GM19324 (cell line): ENCODE measurements at regions not wholly inside any gene's neighbourhood (a gene's known extent, or its start where the extent isn't known, plus 50 kb on each side); places are given as distances from the start of the nearest gene placed in this dataset.

ENCODE experiments used
- ATAC-seq: cut with Tn5 transposase; IDR thresholded peaks from one replicate; pipeline ENCODE4 v1.9.1; 2021; ENCODE audit warnings: mild to moderate bottlenecking, moderate library complexity; ENCODE audit not compliant: unreplicated experiment, low FRiP score

- ATAC-seq, result no peak
These were observed 234.3 kb downstream of the QKI start for GRCh38 chr6:163648868-163649267.

GRCh38 chr6:163647624-163648023, 233.1 kb downstream of the QKI start:
- ATAC-seq, result no peak

- ATAC-seq, result no peak
These were observed 232.3 kb downstream of the QKI start for GRCh38 chr6:163646866-163647265.

- ATAC-seq, result no peak
These were observed 231.6 kb downstream of the QKI start for GRCh38 chr6:163646133-163646532.

GRCh38 chr6:163645560-163645959, 231.0 kb downstream of the QKI start:
- ATAC-seq, result no peak

GRCh38 chr6:163643866-163644265, 229.3 kb downstream of the QKI start:
- no peak for ATAC-seq

DNA sequence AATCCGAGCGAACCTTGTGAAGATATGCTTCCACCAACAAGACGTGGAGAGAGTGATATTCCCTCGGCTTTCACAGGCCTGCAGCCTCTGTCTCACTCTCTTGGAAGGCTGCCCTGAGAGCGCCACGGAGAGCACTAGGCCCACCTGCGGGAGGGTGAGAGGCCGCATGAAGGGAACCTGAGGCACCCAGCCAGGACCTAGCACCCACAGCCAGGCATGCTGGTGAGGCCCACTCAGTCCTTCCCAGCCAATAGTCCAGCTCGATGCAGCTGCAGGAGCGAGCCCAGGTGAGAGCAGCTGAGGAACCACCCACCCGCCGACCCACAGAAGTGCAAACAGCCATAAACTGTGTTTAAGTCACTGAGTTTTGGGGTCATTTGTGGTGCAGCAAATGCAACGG, 227.2 kb downstream of the QKI start:
- no peak for ATAC-seq

DNA sequence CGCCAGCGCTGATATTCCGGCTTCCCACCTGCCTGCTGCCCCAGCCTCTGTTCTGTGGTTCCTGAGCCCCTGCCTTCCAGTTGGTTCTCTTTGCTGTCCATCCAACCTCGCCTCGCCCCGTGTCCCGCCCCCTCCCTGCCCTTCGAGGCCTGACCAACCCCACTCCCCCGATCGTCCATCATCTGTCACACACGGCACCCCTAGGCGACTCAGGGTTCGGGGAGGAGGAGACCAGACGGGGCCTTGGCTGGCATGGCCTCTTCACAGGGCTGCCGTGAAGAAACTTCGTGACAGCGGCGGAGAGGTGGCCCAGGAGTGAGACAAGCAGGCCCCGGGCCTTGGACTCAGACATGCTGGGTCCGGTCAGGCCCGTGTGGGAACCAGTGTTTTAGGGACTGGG, 226.1 kb downstream of the QKI start:
- no peak for ATAC-seq

DNA sequence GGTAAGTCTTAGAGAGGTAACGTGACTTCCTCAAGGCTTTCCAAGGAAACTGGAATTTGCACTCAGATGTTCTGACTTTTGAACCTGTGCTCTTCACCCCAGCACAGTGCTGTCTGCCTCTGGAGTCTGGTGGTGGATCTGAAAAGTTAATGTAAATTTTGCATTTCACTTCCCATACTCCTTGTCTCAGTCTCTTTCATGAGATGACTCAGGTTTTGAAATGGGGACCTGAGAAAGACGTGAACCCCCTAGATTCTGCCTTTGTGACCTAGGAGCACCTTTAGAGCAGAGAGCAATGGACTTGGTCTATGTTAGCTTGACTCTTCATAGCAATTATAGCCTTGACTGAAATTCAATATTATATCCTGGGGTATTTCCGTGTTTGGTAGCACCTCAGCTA, 223.0 kb downstream of the QKI start:
- ATAC-seq, result peak; percentile 74

DNA sequence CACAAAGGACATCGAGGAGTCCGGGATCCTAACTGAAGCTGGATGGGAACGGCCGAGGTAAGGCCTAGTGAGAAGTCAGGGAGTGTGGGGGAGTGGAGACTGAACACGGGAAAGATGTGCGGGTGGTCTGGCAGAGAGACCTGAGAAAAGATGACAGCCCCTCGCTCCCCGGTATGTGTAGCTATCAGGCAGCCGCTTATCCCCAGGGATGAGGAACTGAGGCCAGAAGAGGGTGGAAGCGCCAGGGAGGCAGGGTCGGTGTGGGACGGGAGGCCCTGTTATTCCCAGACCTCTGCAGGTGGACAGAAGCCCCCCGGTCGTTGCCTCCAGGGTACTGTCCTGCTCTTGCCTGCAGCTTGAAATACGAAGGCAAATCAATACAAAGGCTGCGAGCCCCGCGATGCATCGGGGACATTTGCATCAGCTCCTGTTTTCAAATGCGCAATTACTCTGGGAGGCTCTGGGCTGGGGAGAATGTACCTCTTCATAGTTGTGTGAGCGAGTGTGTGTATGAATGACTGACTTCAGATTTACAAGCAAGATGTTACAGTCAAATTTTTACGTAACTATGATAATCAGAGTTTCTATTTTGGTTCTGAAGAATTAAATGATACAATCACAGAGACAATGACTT, 221.3 kb downstream of the QKI start:
- ATAC-seq, result no peak

DNA sequence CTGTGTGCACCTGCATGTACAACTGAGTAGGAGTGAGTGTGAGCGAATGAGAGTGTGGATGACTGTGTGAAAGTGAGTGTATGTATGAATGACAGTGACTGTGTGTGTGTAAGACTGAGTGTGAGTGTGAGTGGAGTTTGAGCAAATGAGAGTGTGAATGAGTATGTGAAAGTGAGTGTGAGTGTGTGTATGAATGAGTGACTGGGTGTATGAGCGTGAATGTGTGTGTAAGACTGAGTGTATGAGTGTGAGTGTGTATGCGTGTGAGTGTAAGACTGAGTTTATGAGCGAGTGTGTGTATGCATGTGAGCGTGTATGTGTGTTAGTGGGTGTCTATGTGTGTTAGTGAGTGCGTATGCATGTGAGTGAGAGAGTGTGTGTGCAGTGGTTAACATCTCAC, 220.8 kb downstream of the QKI start:
- ATAC-seq, result no peak

- ATAC-seq, result no peak
These were observed 220.0 kb downstream of the QKI start for GRCh38 chr6:163634211-163635171.

DNA sequence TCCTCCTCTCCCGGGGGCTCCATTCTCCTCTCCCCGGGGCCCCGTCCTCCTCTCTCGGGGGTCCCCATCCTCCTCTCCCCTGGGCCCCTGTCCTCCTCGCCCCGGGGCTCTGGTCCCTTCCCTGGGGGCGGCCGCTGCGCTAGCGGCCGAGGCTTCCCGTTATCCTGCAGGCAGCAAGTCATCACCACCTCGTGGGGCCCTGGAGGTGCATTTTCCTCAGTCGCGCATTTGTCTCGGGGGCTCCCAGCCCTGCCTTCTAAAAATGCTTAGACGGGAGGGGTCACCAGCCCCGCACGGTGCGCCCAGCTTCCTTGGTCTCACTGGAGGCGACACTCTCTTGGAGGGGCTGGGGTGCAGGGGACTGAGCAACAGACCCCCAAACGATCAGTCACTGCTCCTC, 216.5 kb downstream of the QKI start:
- no peak for ATAC-seq

DNA sequence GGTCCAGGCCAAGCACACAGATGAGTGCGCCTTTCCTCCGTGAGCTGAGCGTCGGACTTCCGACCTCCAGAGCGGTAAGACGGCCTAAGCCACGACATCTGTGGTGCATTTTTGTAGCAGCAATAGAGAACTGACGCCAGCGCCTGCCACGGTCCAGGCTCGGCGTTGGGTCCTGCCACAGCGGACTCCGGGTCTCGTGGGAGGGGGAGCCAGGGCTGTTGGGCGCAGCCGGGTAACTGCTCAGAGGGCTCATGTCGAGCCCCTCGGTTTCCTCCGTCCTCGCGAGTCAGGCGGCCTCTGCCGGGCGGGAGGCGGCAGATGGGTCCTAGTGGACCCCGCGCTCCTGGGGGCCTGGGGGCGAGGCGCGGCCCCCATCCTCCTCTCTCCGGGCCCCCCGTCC, 216.1 kb downstream of the QKI start:
- no peak for ATAC-seq

DNA sequence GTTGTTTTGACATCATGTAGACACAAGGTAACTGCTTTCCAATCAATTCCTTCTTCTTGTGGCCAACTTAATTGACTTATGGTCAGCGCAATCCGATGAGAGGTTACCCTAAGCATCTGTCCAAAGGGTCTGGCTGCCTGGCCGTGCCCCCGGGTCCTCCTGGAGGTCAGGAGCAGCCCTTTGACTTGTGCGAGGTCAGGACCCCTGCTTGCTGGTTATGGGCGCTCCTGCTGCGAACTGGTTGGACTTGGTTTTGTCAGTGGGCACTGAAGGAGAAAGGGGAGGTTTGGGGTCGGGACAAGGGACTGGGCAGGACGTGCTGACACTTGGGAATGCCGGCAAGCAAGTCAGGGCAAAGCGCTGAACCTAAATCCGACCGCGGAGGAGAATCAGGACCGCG, 215.6 kb downstream of the QKI start:
- ATAC-seq, result no peak
